ENCODE measurements at regions not wholly inside any gene's neighbourhood (a gene's known extent, or its start where the extent isn't known, plus 50 kb on each side); places are given as distances from the start of the nearest gene placed in this dataset.
A peak's percentile ranks its signal among the peaks of the same experiment; 100 is the strongest.
"Not testable (repeated sequence)": the region's sequence is repeated elsewhere in the genome, so short reads cannot be mapped to it uniquely, and the experiment has no call there.

DNA sequence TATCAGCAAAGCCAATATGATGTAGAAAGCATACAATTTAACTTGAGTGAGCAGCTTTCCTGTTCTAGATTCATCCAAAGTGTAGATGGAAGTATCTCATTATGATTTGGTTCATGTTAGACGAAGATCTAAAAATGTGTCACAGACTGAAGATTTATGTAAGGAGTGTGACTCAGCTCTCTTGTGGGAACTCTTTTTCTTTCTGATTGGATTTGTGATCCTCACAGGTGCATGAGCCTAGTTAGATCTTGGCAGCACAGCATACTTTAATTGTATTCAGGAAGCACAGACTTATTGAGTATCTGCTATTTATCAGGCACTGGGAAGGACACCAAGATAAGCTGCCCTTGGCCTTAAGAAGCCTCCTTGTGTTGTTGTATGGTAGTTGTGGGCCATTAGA lies 147.1 kb downstream of the C11orf91 start:
- no peak for DNase-seq

GRCh38 chr11:33552756-33553155 lies 147.9 kb downstream of the C11orf91 start:
- no peak for DNase-seq

DNA sequence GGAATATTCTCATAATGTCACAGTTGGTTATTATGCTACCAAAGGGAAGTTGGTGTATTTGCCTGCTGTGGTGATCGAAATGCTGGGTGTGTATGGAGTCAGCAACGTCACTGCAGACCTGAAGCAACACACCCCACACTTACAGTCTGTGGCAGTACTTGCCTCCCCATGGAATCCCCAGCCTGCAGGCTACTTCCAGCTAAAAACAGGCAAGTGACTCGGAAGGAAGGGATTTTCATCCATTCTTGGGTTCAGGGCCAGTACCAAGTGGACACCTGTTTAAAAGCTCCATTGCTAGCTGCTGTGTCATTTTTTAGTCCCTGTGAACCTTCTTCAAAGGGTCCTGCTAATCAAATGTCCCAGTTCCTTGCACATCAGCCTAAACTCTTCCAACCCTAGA lies 149.6 kb downstream of the C11orf91 start:
- no peak for DNase-seq

DNA sequence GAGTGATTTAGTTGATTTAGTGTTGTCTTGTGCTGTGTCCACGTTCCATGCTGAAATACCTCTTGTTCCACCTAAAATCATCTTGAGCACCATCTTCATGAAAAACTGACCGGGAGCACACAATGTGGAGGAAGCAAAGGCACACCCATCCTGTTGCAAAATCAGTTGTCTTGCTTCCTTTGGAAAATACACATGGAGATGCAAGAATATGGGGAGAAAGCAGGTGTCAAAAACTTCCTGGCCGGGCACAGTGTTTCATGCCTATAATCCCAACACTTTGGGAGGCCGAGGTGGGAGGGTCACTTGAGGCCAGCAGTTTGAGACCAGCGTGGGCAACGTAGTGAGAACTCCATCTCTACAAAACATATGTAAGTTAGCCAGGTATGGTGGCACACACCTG lies 151.1 kb downstream of the C11orf91 start:
- DNase-seq, result no peak

- DNase-seq, result no peak
Measured at GRCh38 chr11:33545931-33546330, 154.7 kb downstream of the C11orf91 start.

DNA sequence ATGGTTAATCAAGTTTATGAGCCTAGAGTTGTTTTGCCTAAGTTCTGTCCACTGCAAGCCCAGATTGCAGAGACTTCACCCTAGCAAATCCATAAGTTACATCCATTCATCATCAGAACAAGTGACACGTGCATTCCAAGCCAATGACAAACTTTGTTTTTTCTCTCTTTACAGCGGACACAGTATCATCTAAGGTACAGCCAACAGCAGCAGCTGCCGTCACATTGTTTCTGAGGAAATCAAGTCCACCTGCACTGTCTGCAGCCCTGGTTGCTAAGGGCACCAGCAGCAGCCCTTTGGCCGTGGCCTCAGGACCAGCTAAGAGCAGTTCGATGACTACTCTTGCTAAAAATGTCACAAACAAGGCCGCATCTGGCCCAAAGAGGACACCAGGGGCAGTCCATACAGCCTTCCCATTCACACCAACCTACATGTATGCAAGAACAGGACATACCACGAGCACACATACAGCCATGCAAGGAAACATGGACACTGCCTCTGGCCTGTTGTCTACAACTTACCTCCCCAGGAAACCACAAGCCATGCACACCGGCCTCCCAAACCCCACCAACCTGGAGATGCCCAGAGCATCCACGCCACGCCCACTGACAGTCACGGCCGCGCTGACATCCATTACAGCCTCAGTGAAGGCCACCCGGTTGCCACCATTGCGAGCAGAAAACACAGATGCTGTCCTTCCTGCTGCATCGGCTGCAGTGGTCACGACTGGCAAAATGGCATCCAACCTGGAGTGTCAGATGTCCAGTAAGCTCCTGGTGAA lies 155.8 kb downstream of the C11orf91 start:
- no peak for DNase-seq

- DNase-seq, result no peak
Measured at GRCh38 chr11:33543823-33544222, 156.8 kb downstream of the C11orf91 start.

GRCh38 chr11:33542921-33543320 lies 157.7 kb downstream of the C11orf91 start:
- DNase-seq, result peak in 1 of 2 experiments; percentile 12

GRCh38 chr11:33540946-33541915 lies 159.4 kb downstream of the C11orf91 start:
- DNase-seq, result no peak

GRCh38 chr11:33540427-33540826 lies 160.2 kb downstream of the C11orf91 start:
- no peak for DNase-seq

GRCh38 chr11:33539751-33540150 lies 160.9 kb downstream of the C11orf91 start:
- DNase-seq, result no peak

DNA sequence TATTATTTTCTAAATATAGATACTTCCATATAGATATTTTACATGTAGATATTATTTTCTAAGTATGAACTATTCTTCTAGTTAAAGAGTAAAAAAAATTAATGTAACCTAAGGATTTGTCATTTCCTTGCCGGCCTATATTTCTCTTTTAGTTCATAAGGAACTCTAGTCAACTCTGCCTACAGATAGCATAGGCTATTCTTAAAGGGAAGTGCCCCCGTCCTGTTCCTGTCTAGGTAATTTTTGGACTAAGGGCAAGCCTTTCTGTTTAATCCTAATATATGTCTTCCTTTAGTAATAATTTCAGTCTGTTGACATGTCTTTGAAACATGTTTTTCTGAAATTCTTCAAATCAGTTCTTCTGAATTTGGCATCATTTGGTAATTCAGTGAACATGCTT lies 161.9 kb downstream of the C11orf91 start:
- no peak for DNase-seq

DNA sequence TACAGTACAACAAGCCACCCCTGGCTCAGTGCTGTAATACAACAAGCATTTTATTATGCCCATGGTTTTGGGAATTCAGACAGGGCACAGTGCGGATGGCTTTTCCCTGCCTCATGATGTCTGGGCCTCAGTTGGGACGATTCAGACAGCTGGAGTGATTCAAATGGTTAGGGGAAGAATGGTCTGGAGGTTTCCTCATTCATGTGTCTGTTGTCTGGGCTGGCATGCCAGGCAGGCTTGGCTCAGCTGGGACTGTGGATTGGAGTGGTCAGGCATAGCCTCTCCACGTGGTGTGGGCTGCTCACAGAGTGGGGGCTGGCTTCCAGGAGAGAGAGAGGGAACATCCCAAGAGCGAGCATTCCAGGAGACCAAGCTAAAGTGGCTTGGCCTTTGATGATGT lies 164.4 kb downstream of the C11orf91 start:
- DNase-seq, result no peak

GRCh38 chr11:33534575-33534974 lies 166.1 kb downstream of the C11orf91 start:
- DNase-seq, result no peak

- no peak for DNase-seq
Measured at GRCh38 chr11:33533386-33534052, 167.1 kb downstream of the C11orf91 start.

DNA sequence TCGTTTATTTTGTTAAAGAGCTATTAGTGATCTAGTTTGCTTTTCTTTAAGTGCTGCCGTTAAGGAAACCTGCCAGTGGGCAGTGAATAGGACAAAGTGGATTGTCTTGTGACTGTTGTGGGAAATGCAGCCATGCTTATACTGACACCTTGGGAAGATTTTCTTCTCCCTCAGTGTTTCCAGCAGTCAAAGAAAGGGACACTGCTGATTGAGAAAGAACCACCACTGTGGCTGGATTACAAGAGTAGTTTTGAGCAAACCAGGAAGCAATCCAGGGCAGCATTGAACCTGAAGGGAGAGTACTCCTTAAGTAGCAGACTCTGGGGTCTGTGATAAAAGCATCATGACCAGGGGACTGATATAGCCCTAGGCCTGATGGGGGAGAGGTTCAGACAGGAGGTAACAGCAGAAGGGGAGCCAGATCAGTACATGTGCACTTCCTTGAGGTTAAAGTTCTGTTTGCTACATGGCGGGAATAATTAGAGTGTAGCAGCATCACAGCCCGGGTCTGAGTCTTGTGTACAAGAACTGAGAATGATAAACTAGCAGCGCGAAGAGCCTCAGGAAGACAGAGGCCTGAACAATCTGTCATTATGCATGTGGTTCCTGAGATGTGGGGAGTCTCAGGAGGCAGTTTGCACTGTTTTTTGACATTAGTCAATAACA lies 167.8 kb downstream of the C11orf91 start:
- no peak for DNase-seq

GRCh38 chr11:33532257-33532656 lies 168.4 kb downstream of the C11orf91 start:
- DNase-seq, result no peak

DNA sequence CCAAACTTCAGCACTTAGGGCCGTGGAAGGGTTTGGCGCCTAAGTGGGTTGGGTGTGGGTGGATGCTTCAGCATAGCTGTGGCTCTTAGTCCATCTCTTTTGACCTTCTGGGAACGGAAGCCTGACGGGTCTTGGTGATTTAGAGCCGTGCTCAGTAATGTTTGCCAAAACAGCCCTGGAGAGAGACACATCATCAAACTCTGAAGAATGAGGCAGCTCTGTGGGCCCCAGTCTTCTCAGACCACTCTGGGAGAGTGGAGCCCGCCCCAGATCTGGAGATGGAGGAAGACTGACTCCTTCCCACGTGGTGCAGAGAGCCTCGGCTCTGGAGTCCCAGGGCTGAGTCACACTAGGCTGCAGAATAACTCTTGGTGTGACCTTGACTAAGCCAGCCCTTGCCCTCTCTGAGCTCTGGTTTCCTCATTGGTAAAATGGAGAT lies 168.9 kb downstream of the C11orf91 start:
- no peak for DNase-seq

DNA sequence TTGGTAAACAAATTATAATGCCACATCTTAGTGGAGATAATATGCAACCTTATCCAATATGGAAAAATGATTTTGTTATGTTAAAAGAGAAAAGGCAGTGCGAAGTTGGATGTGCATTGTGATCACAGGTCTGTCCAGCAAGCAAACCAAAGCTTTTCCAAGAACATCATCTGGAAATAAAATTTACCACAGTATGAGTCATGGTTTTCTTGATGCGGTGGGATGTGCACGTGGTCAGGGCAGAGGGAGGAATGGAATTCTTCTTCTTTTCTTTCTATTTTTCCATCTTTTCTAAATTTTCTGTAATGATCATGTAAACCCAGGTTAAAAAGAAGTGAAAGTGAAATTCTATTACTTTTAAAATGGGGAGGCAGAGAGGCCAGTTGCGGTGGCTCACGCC lies 169.8 kb downstream of the C11orf91 start:
- DNase-seq, result no peak

- no peak for DNase-seq
Measured at GRCh38 chr11:33529461-33529860, 171.2 kb downstream of the C11orf91 start.

DNA sequence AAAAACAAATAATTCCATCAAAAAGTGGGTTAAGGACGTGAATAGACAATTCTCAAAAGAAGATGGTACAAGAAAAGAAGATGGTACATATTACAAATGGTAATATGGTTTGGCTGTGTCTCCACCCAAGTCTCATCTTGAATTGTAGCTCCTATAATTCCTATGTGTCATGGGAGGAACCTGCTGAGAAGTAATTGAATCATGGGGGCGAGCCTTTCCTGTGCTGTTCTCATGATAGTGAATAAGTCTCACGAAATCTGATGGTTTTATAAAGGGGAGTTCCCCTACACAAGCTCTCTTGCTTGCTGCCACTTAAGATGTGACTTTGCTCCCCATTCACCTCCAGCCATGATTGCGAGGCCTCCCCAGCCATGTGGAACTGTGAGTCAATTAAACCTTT lies 172.9 kb downstream of the C11orf91 start:
- DNase-seq, result not testable (repeated sequence)

GRCh38 chr11:33525789-33526188 lies 174.8 kb downstream of the C11orf91 start:
- no peak for DNase-seq

- no peak for DNase-seq
Measured at GRCh38 chr11:33521384-33521783, 179.2 kb downstream of the C11orf91 start.

Data from NCI-H187 (cell line).